SK-N-MC (cell line): ENCODE measurements at regions not wholly inside any gene's neighbourhood (a gene's known extent, or its start where the extent isn't known, plus 50 kb on each side); places are given as distances from the start of the nearest gene placed in this dataset.

Source experiments
- EZH2 ChIP-seq: fragments of 200-600 bp; sonication (generic); IDR thresholded peaks from one replicate; pipeline ENCODE4 v1.6.1; 2017; ENCODE audit warnings: antibody characterized with exemption
- FOXP2 ChIP-seq: optimal IDR thresholded peaks from 2 replicates; pipeline ENCODE3; 2011; ENCODE audit warnings: mild to moderate bottlenecking, moderate library complexity; ENCODE audit not compliant: insufficient read depth; ENCODE audit errors: extremely low read length, control extremely low read depth
- POLR2AphosphoS5 ChIP-seq: IDR thresholded peaks from 2 replicates; pipeline ENCODE4 v1.6.1; 2012; ENCODE audit warnings: mild to moderate bottlenecking, low read depth, low read length, borderline replicate concordance

DNA sequence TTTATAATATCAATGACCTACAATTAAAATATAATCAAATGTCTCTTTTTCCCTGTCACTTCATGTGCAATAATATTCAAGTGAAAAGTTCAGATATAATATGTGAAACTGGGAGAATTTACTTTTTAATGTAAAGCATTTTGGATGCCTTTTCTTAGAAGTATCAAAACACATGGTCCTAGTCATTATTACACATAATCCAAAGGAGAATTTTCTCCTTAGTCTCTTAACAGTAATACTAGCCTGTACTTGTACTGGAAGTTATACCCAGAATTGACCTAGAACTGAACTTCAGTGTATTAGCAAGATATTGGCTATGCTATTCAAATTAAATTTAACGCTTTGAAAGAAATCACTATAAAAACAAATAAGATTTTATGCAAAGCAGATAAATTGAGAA lies 842.6 kb upstream of the MANEA start:
- no peak for TF ChIP-seq EZH2
- no peak for TF ChIP-seq POLR2AphosphoS5
- TF ChIP-seq FOXP2 = no peak
